Bone marrow (tissue), 2 donors: ENCODE measurements at regions not wholly inside any gene's neighbourhood (a gene's known extent, or its start where the extent isn't known, plus 50 kb on each side); places are given as distances from the start of the nearest gene placed in this dataset.

Experiments
- DNase-seq, 2 donors: peaks; one replicate each; lab custom pipeline; 2025; lab: John Stamatoyannopoulos, UW

- DNase-seq = no peak
Observed at GRCh38 chr6:170083236-170084051, 207.4 kb downstream of the DLL1 start.

DNA sequence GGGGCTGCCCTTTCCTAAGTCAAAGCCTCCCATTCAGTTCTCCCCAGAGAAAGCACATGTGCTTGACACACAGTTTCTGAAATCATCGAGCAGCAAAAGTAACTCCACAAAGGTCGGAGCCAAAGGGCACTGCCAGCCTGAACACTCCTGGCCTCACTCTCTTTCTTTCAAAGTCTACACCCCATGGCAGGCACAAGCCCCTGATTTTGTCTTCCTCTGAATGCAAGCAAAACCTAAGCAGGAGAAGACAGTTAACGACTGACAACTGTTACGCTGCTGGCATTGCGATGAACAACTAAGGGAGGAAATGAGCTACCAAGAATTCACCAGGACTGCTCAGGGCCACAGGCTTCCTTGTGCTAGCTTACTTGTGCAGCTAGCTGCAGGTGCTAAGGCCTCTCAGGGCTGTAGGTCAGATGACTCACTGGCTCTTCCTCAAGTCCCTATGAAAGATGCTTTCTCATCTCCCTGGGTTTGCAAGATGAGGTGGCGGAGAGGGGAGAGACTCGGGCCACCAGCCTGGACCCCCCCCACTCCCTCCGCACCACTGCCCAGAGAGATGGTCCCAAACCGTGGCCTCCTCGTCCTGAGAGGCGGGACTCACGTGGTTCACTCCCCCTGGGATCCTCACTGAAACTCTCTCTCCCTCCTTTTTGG, 208.2 kb downstream of the DLL1 start:
- DNase-seq = peak in 1 of 2 donors; percentile 81

DNA sequence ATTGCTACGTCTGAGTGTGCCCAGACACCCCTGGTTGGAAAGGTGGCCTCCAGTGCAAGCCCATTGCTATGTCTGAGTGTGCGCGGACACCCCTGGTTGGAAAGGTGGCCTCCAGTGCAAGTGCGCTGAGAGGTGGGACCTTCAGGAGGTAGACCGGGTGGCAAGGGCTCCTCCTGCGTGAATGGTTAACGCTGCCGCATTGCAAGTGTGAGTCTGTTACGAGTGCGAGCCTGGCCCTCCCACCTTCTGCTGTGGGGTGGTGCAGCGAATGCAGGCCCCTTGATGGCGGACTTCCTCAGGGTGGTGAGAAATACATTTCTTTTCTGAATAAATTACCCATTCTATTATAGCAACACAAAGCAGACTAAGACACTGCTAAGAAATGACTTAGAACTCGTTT, 208.8 kb downstream of the DLL1 start:
- no peak for DNase-seq

DNA sequence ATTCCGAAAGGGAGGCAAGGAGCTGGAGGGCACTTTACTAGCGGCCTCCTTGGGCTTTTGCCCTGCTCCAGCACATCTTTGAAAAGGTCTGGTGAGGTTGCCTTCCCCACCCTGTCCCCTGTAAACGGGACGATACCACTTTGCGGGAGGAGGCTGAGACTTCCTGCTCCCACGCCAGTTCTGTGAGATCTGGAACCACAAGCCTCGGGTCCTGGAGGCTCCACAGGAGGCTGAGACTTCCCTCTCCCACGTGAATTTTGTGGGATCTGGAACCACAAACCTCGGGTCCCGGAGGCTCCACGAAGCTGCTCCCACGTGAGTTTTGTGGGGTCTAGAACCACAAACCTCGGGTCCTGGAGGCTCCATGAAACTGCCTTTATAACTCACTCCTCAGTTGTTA, 209.3 kb downstream of the DLL1 start:
- no peak for DNase-seq

DNA sequence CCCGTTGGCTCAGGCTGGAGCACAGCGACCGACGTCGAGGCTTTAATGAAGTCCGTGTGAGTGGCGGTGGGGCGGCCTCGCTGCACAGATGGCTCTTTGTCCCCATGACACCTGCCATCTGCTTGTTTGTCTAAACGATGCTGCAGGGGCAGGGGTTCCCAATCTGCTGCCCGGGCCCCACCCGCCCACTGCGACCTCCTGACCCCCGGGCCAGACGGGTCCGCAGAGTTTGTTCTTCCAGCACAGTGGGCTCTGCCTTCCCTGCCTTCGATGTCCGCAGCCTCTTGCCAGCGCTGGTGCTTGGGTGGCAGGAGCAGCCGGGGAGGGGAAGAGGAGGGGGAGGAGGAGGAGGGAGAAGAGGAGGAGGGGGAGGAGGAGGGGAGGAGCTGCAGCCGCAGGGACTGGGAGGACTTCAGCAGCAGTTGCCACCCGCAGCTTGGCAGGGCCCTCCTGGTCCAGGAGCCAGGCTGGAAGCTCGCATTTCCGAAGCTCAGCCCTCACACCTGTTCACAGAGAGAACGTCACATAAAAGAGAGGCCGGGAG, 210.0 kb downstream of the DLL1 start:
- DNase-seq = no peak

DNA sequence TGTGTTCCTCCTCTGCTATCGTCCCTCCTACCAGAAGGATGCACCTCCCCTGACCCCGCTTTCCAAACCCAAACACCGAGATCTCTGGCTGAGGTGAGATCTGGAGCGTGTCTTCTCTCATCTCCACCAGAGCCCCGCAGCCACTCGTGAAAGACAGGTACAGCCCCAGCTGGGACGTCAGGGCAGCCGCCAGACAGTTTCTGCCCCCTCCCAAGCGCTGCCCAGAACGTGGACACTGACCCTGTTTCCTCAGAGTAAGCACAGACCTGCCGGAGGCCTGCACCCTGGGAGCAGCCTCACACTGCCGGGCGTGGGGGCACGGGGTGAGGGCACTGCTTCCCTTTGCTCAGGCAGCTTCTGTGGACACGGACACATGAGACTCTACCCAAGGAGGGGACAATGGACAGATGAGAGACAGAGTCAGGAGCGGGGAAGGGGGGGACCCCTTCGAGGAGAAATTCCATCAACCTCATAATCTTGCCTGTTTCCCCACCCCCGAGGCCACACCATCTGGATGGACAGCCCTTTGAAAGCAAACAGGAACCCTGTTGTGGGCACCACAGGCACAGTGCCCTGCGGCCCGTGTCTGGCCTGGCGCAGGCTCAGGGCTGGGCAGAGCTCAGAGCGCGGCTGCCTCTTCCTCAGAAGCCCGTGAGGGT, 210.6 kb downstream of the DLL1 start:
- no peak for DNase-seq

GRCh38 chr6:170076466-170077165, 214.3 kb downstream of the DLL1 start:
- no peak for DNase-seq

- no peak for DNase-seq
Observed at GRCh38 chr6:170075659-170076223, 215.1 kb downstream of the DLL1 start.

- no peak for DNase-seq
Observed at GRCh38 chr6:170074907-170075306, 216.0 kb downstream of the DLL1 start.

DNA sequence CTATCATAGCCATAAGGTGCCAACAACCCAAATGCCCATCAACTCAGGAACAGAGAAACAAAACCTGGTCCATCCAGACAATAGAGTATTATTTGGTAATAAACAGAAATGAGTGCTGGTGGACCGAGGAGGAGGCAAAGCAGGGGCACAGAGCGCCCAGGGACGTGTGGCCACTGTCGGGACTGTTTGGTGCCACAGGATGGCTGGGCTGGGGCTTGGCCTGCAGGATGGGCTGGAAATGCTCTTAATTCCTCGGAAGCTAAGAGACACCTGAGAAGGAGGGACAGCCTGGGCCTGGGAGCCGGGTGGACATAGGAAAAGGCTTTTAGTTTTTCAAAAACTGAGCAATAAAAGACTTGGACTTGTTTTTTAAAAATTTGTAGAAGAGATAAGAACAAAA, 216.4 kb downstream of the DLL1 start:
- no peak for DNase-seq

DNA sequence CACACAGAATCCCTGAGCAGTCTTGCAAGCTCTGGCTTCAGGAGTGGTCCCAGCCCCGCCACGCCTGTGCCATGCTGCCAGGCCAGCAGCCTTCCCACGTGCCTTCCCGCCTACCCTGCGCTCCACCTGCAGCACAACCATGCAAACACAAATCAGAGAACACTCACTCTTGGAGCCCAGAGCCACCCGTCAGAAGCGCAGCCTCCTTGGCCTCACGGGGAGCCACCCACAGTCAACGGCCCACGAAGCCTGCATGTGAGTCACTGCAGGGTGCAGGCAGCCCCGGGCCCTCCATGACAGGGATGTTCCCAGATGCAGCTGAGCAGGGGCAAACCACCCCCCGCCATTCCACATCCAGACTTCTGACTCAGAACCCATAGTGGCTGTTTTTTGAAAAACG, 217.0 kb downstream of the DLL1 start:
- no peak for DNase-seq

GRCh38 chr6:170072246-170072645, 218.6 kb downstream of the DLL1 start:
- DNase-seq = no peak

GRCh38 chr6:170069611-170070010, 221.3 kb downstream of the DLL1 start:
- no peak for DNase-seq

DNA sequence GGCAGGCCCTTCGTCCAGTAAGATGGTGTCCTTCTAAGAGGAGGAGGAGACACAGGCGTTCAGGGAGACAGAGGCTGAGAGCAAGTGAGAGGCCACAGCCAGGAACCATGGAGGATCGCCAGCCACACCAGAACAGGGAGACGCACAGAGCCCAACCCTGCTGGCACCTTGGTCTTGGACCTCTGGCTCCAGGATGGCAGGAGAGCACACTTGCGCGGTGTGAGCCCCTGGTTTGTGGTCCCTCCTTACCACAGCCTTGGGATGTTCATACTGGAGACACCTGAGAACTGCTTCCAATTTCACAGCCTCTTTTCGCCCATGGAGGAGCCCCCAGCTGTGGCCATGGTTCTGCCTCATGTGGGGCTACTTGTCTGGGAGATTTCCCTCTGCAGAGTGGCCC, 222.4 kb downstream of the DLL1 start:
- DNase-seq = no peak

DNA sequence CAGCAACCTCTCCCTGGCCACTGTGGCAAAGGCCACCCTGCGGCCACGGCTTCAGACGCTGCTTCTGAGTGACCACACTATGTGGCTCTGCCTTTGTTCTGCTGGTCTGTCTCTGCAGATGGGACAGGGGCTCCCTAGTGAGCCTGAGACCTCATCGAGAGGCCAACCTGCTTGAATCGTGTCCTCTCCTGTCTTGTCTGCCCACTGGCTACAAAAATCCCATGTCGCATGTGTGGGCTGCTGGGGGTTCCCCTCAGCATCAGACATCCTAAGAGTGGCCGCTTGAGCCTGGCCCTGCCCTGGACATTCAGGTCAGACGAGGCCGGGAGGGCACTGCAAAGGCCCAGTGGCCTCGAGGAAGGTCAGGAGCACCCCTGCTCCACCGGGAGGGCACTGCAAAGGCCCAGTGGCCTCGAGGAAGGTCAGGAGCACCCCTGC, 222.9 kb downstream of the DLL1 start:
- no peak for DNase-seq

DNA sequence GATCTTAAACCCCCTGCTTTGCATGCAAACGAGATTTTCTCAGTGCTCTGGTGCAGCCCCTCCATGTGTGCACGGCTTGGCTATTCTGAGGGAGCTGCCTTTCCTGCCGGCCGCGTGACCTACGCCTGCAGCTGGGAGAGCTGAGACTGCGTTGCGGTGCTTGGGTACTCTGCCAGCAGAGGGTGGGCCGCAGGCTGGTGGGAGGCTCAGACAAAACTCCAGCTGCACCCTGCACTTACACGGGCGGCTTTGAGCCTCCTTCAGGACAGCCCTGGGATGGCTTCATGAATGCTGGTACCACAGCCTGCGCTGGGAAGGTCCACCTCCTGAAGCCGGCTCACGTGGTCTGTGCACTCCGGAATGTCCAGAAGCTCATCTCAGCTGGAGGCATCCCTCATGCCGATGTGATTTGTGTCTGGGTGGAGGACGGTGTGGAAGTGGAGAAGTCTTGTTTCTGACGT, 223.7 kb downstream of the DLL1 start:
- DNase-seq = no peak

GRCh38 chr6:170066679-170067078, 224.2 kb downstream of the DLL1 start:
- no peak for DNase-seq

DNA sequence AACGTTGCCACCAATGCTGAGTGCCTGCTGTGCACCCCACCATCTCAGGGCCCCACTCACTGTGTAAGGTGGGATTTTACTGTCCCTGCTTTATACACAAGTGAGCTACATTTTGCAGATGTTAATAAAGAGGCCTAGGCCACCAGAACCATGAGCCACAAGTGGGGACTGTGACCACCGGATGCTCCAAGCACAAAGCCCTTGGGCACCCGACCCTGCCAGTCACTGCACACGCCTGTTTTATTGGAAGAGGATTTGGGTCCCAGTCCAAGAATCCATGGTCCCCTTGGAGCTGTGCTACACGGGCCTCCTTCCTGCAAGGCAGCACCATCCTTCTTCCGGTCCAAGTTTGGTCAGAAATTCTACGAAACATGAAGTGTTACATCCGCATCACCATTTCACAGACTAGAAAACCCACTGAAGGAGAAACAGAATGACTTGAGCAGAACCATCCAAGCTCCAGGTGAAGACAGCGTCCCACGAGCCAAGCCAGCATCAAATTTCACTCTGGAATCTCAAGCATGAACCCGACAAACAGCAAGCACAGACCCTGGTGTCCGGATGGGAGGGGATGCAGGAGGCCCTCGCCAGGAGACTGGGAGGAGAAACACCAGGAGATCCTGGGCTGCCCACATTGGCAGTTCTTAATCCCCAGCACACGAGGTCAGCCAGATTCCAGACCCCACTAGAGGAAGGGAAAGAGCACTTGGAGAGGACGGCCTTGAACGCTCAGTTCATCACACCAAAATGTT, 226.9 kb downstream of the DLL1 start:
- DNase-seq = no peak

DNA sequence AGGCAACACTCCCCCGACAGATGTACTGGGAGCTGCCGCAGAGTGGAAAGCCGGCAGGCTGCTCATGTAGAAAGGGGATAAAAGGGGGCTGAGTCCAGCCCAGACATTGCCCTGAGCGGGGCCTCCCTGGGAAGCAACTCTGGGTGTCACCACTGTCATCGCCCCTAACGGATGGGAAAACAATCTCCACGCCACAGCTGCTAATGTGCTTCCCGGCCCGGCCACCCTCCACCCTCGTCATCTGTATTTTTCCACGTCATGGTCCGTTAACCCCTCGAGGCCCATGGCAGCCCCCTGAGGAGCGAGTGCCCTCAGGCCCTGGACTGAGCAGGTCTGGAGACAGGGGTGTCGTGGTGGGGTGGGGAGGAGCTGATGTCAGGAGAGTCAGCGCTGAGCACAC, 227.4 kb downstream of the DLL1 start:
- no peak for DNase-seq

GRCh38 chr6:170062915-170063241, 228.0 kb downstream of the DLL1 start:
- DNase-seq = no peak
